SHP77 treated with DMSO at 0.1 percent for 48 hours (cell line): ENCODE measurements at regions not wholly inside any gene's neighbourhood (a gene's known extent, or its start where the extent isn't known, plus 50 kb on each side); places are given as distances from the start of the nearest gene placed in this dataset.

Experiments used
- DNase-seq: peaks from one replicate; lab custom pipeline; 2025; lab: John Stamatoyannopoulos, UW

- no peak for DNase-seq
Observed at GRCh38 chr15:95290176-95290974, 1040.1 kb upstream of the NR2F2 start.

- no peak for DNase-seq
Observed at GRCh38 chr15:95291898-95292472, 1038.5 kb upstream of the NR2F2 start.

GRCh38 chr15:95292785-95293450 is 1037.6 kb upstream of the NR2F2 start:
- no peak for DNase-seq

GRCh38 chr15:95293456-95294031 is 1037.0 kb upstream of the NR2F2 start:
- no peak for DNase-seq

GRCh38 chr15:95295363-95295762 is 1035.1 kb upstream of the NR2F2 start:
- DNase-seq = no peak

GRCh38 chr15:95295896-95296625 is 1034.4 kb upstream of the NR2F2 start:
- DNase-seq = no peak

GRCh38 chr15:95296643-95297042 is 1033.9 kb upstream of the NR2F2 start:
- no peak for DNase-seq

GRCh38 chr15:95298729-95299128 is 1031.8 kb upstream of the NR2F2 start:
- no peak for DNase-seq

GRCh38 chr15:95300958-95301357 is 1029.5 kb upstream of the NR2F2 start:
- DNase-seq = no peak

- no peak for DNase-seq
Observed at GRCh38 chr15:95302206-95302605, 1028.3 kb upstream of the NR2F2 start.

GRCh38 chr15:95302809-95303208 is 1027.7 kb upstream of the NR2F2 start:
- DNase-seq = no peak

- DNase-seq = no peak
Observed at GRCh38 chr15:95303713-95304112, 1026.8 kb upstream of the NR2F2 start.

- no peak for DNase-seq
Observed at GRCh38 chr15:95304151-95304946, 1026.2 kb upstream of the NR2F2 start.

- DNase-seq = no peak
Observed at GRCh38 chr15:95304947-95305400, 1025.5 kb upstream of the NR2F2 start.

GRCh38 chr15:95307115-95307514 is 1023.4 kb upstream of the NR2F2 start:
- DNase-seq = no peak

GRCh38 chr15:95319242-95319641 is 1011.3 kb upstream of the NR2F2 start:
- no peak for DNase-seq

- DNase-seq = no peak
Observed at GRCh38 chr15:95323796-95324195, 1006.7 kb upstream of the NR2F2 start.

GRCh38 chr15:95324656-95325055 is 1005.8 kb upstream of the NR2F2 start:
- no peak for DNase-seq

- DNase-seq = no peak
Observed at GRCh38 chr15:95325763-95326404, 1004.6 kb upstream of the NR2F2 start.

GRCh38 chr15:95326431-95327182 is 1003.9 kb upstream of the NR2F2 start:
- DNase-seq = no peak
